OCI-LY3 (cell line): ENCODE measurements at regions not wholly inside any gene's neighbourhood (a gene's known extent, or its start where the extent isn't known, plus 50 kb on each side); places are given as distances from the start of the nearest gene placed in this dataset.

Source experiments
- H2AFZ ChIP-seq: fragments of 200-600, 300-600 bp; shearing (Covaris generic); 2 replicates; pipeline ENCODE4 v1.6.0; 2014; ENCODE audit warnings: antibody characterized with exemption, low read depth, low read length
- H3K27ac ChIP-seq: fragments of 200-600, 300-600 bp; sonication (generic); 2 replicates; pipeline ENCODE4 v1.5.1; 2014; ENCODE audit warnings: mild to moderate bottlenecking, low read length, moderate library complexity, mixed read lengths
- H3K27me3 ChIP-seq: fragments of 200-600, 300-600 bp; sonication (generic); 2 replicates; pipeline ENCODE4 v1.6.1; 2014; ENCODE audit warnings: low read depth, low read length, mixed read lengths
- H3K36me3 ChIP-seq: fragments of 200-600, 300-600 bp; sonication (generic); replicated peaks from 2 replicates; pipeline ENCODE3; 2014; ENCODE audit warnings: low read depth, low read length, mixed read lengths
- H3K4me1 ChIP-seq: fragments of 300-600, 200-600 bp; sonication (generic); 2 replicates; pipeline ENCODE4 v1.6.1; 2014; ENCODE audit warnings: low read length, mixed read lengths
- H3K4me2 ChIP-seq: fragments of 200-600, 300-600 bp; sonication (generic); 2 replicates; pipeline ENCODE4 v1.6.1; 2014; ENCODE audit warnings: low read length, mixed read lengths
- H3K4me3 ChIP-seq: fragments of 300-600, 200-600 bp; sonication (generic); 2 replicates; pipeline ENCODE4 v1.5.1; 2014; ENCODE audit warnings: antibody characterized with exemption, mild to moderate bottlenecking, low read length, moderate library complexity
- H3K79me2 ChIP-seq: fragments of 300-600, 200-600 bp; shearing (Covaris generic); 2 replicates; pipeline ENCODE4 v1.6.1; 2014; ENCODE audit warnings: mild to moderate bottlenecking, low read length, mixed read lengths
- H3K9ac ChIP-seq: fragments of 300-600, 200-600 bp; shearing (Covaris generic); 2 replicates; pipeline ENCODE4 v1.6.0; 2014; ENCODE audit warnings: mild to moderate bottlenecking, low read length, moderate library complexity
- H3K9me3 ChIP-seq: fragments of 200-600, 300-600 bp; shearing (Covaris generic); 2 replicates; pipeline ENCODE4 v1.6.1; 2014; ENCODE audit warnings: low read length, mixed read lengths; ENCODE audit not compliant: insufficient read depth
- H4K20me1 ChIP-seq: fragments of 200-600, 300-600 bp; sonication (generic); 2 replicates; pipeline ENCODE4 v1.6.1; 2016; ENCODE audit warnings: low read length, mixed read lengths; ENCODE audit not compliant: insufficient read depth
- CTCF ChIP-seq: fragments of 200-600, 300-600 bp; sonication (generic); IDR thresholded peaks from 2 replicates; pipeline ENCODE4 v1.5.1; 2014; ENCODE audit warnings: antibody characterized with exemption, low read length, low read depth
- EZH2phosphoT487 ChIP-seq: fragments of 200-600 bp; shearing (Covaris generic); IDR thresholded peaks from 2 replicates; pipeline ENCODE4 v1.6.1; 2018; ENCODE audit warnings: antibody characterized with exemption, mixed run types, low read depth

GRCh38 chr14:40601063-40601462 lies 1005.6 kb upstream of the LRFN5 start:
- Histone ChIP-seq H3K9ac (no peak overlapping the region), H2AFZ (no peak overlapping the region), H3K36me3 (no peaks in the 10 kb centered on the region), H3K27me3 (no peaks in the 10 kb centered on the region), H3K4me3 (no peak overlapping the region), H3K79me2 (no peaks in the 10 kb centered on the region), H3K4me1 (no peaks in the 10 kb centered on the region), H4K20me1 (no peaks in the 10 kb centered on the region), H3K9me3 (no peaks in the 10 kb centered on the region), H3K27ac (no peak overlapping the region), H3K4me2 (no peak overlapping the region)
- TF ChIP-seq EZH2phosphoT487 (no peak), CTCF (no peak)

- Histone ChIP-seq H3K27me3 (no peaks in the 10 kb centered on the region), H3K4me3 (no peak overlapping the region), H3K79me2 (no peaks in the 10 kb centered on the region), H4K20me1 (no peaks in the 10 kb centered on the region), H3K9ac (no peak overlapping the region), H3K4me2 (no peak overlapping the region), H2AFZ (no peak overlapping the region), H3K9me3 (no peaks in the 10 kb centered on the region), H3K4me1 (no peaks in the 10 kb centered on the region), H3K36me3 (no peaks in the 10 kb centered on the region), H3K27ac (no peak overlapping the region)
- no peak for TF ChIP-seq CTCF
Observed at GRCh38 chr14:40599725-40600124, 1007.0 kb upstream of the LRFN5 start.

GRCh38 chr14:40581264-40581663 lies 1025.4 kb upstream of the LRFN5 start:
- Histone ChIP-seq H3K4me3 (no peak overlapping the region), H3K9me3 (no peaks in the 10 kb centered on the region), H3K79me2 (no peaks in the 10 kb centered on the region), H3K4me1 (no peaks in the 10 kb centered on the region), H3K27ac (no peak overlapping the region), H3K9ac (no peak overlapping the region), H4K20me1 (no peaks in the 10 kb centered on the region), H3K4me2 (no peak overlapping the region), H3K27me3 (no peaks in the 10 kb centered on the region), H2AFZ (no peak overlapping the region), H3K36me3 (no peaks in the 10 kb centered on the region)
- no peak for TF ChIP-seq EZH2phosphoT487
- no peak for TF ChIP-seq CTCF

- no peak overlapping the region for H3K27ac ChIP-seq
- no peaks in the 10 kb centered on the region for H3K4me1 ChIP-seq
- no peak overlapping the region for H2AFZ ChIP-seq
- H3K9me3 ChIP-seq: no peaks in the 10 kb centered on the region
- H3K36me3 ChIP-seq: no peaks in the 10 kb centered on the region
- no peaks in the 10 kb centered on the region for H4K20me1 ChIP-seq
- no peak overlapping the region for H3K4me2 ChIP-seq
- H3K79me2 ChIP-seq: no peaks in the 10 kb centered on the region
- H3K4me3 ChIP-seq: no peak overlapping the region
- H3K27me3 ChIP-seq: no peaks in the 10 kb centered on the region
- H3K9ac ChIP-seq: no peak overlapping the region
- TF ChIP-seq EZH2phosphoT487 (no peak), CTCF (no peak)
Observed at GRCh38 chr14:40576880-40577478, 1029.7 kb upstream of the LRFN5 start.
